Urinary bladder (tissue), 3 donors: ENCODE measurements at regions not wholly inside any gene's neighbourhood (a gene's known extent, or its start where the extent isn't known, plus 50 kb on each side); places are given as distances from the start of the nearest gene placed in this dataset.

Experiments
- DNase-seq: peaks from one replicate; pipeline ENCODE4 v3.0.0-alpha.2; 2015; ENCODE audit errors: extremely low spot score
- H3K27ac ChIP-seq: one replicate; pipeline ENCODE4 v1.5.1; 2013; ENCODE audit warnings: low read depth, mild to moderate bottlenecking, moderate library complexity
- H3K36me3 ChIP-seq: one replicate; pipeline ENCODE4 v1.6.1; 2013; ENCODE audit warnings: mild to moderate bottlenecking, moderate library complexity; ENCODE audit not compliant: insufficient read depth
- H3K4me1 ChIP-seq: one replicate; pipeline ENCODE4 v1.6.1; 2013; ENCODE audit warnings: mild to moderate bottlenecking, moderate library complexity; ENCODE audit not compliant: insufficient read depth
- H3K4me3 ChIP-seq: one replicate; pipeline ENCODE4 v1.5.1; 2013; ENCODE audit warnings: low read depth, low read length
- WGBS: extraction: QIAGEN DNeasy Blood & Tissue Kit; methylation state at CpG from one replicate; pipeline ENCODE4 v1.1.7; 2013; 5-methylcytosine and 5-hydroxymethylcytosine counted together
- donor health status: healthy with polysubstance abuse.
- donor health status: healthy.

DNA sequence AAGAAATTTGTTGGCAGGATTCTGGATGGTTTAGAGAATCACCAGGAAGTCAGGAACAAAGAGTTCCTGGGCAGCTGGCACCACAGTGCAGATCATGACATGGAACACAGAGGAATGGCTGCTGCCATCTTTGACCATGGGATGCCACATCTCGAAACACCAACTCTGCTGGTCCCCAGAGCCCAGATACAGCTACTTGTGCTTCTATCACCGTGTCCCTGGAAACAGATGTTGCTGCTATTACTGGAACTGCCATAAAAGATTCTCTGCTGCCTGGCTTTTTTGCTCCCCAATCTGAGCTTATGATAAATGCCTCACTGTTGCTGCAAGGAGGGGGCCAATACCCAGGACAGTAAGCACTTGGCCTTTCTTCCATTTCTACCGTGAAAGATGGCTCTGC is 185.2 kb downstream of the CSNK2A3 start:
- 33% methylated on average over 3 of the region's 3 CpGs for WGBS
- no peaks in the 10 kb centered on the region for H3K4me1 ChIP-seq
- DNase-seq: no peak

DNA sequence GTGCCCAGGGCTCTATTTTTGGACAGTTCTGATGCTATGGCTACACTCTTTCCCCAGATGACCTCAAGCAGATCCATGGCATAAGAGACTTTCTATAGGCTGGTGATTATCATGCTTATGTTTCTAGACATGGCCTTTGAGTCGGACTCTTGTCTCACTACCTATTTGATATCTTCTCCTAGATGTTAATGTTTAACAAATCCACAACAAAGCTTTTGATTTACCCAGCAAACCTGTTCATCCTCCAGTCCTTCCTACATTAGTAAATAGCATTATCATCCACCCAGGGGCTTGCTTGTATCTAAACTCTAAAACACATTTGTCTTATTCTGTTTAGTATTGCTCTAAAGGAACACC is 188.7 kb downstream of the CSNK2A3 start:
- no peak for DNase-seq
- no peak overlapping the region for H3K27ac ChIP-seq
- 95% methylated on average over 1 of the region's 1 CpG for WGBS
- no peak overlapping the region for H3K4me3 ChIP-seq
- no peaks in the 10 kb centered on the region for H3K4me1 ChIP-seq
- H3K36me3 ChIP-seq: no peaks in the 10 kb centered on the region

More for the DNA sequence above, 185.2 kb downstream of the CSNK2A3 start:
- Histone ChIP-seq H3K36me3 (no peaks in the 10 kb centered on the region), H3K27ac (no peak overlapping the region), H3K4me3 (no peak overlapping the region)

DNA sequence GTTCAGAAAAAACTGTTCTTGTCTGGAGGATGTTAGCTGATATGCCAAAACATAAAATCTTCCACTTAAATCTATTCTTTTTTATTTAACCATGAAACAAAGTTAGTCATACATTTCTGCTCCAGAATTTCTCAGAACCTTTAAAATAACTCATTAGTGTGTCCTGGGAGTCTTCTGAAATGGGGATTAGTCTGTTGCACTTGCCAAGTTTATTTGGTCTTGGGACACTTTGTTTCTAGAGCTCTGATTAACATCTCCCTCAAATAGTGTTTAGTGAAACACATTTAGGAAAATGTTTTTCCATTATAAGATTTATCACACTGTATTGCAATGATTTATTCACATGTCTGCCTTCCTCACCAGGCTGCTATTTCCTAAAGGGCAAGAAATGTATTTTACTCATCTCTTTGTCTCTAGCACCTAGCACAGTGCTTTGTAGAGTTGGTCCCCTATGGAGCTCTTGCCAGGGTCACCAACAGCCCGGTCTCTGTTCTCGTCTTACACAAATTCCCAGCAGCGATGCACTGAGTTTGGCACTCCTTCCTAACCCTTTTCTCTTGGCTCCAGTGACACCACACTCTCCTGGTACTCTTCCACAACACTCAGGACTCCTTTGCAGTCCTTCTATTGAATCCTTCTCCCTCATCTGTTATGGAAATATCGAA is 189.2 kb downstream of the CSNK2A3 start:
- Histone ChIP-seq H3K4me3 (no peak overlapping the region), H3K27ac (no peak overlapping the region), H3K36me3 (no peaks in the 10 kb centered on the region), H3K4me1 (no peaks in the 10 kb centered on the region)
- 59% methylated on average over 4 of the region's 4 CpGs for WGBS
- DNase-seq: no peak

DNA sequence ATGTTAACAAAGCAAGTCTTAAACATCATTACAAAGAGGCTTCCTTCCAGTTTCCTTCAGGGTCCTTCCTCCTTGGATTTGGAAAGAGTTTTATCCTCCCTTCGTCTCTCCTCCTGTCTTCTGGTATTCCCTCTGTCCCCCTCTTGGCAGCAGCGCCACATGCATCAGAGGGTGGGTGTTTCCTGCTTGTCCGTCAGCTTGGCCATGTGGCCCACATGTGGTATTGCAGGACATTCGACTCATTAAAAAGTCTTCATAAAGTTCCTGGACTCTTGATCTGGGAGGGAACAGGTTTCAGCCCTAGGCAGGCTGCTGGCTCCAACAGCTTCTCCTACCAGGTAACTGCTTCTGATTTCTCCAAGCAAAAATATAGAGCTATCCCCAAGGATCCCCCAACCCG is 189.8 kb downstream of the CSNK2A3 start:
- no peaks in the 10 kb centered on the region for H3K36me3 ChIP-seq
- H3K4me1 ChIP-seq: no peaks in the 10 kb centered on the region
- WGBS: 48% methylated on average over 5 of the region's 5 CpGs
- H3K27ac ChIP-seq: no peak overlapping the region
- no peak overlapping the region for H3K4me3 ChIP-seq
- peak; percentile 17 for DNase-seq

DNA sequence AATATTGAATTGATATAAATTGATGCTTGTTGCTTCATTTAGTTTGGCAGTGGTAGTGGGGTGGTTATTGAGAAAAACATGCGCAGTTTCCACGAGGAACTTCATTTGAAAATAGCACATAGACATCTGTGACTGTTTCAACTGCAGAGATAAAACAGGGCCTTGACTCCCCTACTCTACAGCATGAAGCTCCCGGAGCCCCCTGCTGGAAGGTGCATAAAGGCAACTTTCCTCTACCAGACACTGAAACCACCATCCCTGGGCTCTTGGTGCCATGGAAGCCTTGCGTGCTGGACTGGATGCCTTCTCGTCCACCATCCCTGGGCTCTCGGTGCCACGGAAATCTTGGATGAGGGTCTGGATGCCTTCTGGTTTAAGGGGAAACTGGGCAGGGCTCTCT is 195.9 kb downstream of the CSNK2A3 start:
- 77% methylated on average over 7 of the region's 7 CpGs for WGBS
- Histone ChIP-seq H3K4me1 (no peaks in the 10 kb centered on the region), H3K36me3 (no peaks in the 10 kb centered on the region), H3K4me3 (no peak overlapping the region), H3K27ac (no peak overlapping the region)
- DNase-seq: no peak

DNA sequence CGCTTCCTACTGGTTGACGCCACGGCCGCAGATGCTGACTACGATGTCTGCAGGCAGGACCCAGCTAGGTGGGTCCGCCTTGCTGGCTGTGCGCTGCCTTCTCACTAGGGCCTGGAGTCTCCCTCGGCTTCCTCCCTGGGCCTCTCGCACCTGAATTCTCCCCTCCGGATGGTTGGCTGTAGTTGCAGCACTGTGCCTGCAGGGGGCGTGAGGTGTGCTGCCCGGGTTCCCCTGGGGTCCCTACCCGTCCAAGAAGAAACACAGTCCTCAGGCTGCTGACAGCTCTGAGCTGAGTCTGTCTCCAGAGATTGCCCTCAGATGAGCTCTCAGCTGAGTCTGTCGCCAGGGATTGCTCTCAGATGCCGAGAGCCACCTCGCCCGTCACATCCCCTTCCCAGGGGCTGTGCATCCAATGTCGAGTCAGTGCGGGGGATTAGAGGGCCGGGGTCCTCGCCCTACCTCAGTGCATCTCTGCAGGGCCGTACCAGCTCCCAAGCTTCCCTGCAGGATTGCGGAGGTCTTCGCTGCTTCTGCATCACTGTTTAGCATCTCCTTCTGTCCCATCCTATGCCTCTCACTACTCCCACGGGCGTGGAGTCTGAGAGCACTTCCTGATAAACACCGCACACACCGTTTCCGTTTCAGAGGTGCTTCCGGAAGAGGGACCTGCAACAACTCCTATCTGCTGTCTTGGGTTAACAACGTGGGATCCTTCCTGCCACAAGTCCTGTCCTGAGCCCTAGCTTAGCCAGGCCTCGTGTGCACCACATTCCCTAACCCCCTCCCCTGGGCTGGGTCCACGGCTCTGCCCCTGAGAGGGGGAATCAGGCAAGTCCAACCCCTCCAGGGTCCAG is 196.9 kb downstream of the CSNK2A3 start:
- WGBS: 63% methylated on average over 33 of the region's 33 CpGs

DNA sequence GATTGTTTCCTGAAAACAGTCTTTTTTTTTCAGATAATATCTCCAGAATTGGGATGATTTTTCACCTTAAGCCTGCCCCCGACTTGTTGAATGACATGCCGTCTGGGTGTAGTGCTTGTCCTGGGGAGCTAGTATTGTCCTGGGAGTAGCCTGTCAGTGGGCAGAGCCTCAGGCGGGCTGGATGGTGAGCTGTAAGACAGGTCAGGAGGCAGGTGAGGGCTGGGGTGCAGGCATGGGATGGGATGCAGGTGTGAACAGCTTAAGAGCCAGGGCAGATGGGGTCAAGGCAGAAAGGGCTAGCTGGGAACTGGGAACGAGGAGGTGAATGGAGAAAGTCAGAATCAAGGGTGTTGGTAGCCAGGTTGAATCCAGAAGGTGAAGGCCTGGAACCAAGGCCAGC is 200.2 kb downstream of the CSNK2A3 start:
- 93% methylated on average over 4 of the region's 4 CpGs for WGBS
- H3K36me3 ChIP-seq: no peaks in the 10 kb centered on the region
- H3K27ac ChIP-seq: no peak overlapping the region
- H3K4me1 ChIP-seq: no peaks in the 10 kb centered on the region
- no peak for DNase-seq
- H3K4me3 ChIP-seq: no peak overlapping the region

More for the DNA sequence above, 196.9 kb downstream of the CSNK2A3 start:
- Histone ChIP-seq H3K27ac (no peak overlapping the region), H3K4me3 (no peak overlapping the region), H3K36me3 (no peaks in the 10 kb centered on the region), H3K4me1 (no peaks in the 10 kb centered on the region)
- DNase-seq: no peak

DNA sequence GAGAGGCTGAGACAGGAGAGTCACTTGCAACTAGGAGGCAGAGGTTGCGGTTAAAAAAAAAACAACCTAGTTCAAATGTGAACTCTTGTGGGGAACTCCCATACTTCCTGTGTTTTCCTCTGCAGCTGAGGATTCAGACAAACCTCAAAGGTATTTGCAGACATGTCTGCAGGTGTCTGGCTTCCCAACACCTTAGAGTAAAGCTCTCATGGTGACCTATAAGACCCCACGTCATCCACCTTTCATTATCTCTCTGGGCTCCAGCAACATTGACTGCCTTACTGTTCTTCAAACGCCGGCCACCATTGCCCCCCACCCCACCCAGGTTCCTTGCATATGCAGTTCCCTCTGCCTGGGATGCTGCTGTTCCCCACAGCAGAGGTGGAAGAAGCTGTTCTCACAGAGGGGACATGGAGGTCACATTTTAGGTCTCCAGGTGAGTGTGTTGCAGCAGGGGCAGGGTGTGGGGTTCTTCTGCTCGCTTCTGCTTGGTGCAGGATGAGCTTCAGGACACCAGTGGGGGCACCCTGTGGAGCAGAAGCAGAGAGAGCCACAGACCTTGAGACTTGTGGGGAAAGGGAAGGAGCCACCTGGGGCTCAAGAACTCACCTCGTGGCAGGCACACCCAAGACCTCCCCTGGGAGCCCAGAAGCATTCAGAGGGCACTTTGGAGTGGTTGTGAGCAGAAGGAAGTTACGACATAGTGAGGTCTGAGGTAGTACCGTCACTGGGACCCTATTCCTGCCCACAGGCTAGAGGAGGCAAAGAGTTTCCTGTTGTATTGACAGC is 203.2 kb downstream of the CSNK2A3 start:
- no peaks in the 10 kb centered on the region for H3K4me1 ChIP-seq
- no peak overlapping the region for H3K4me3 ChIP-seq
- 91% methylated on average over 8 of the region's 8 CpGs for WGBS
- H3K27ac ChIP-seq: no peak overlapping the region
- DNase-seq: no peak
- no peaks in the 10 kb centered on the region for H3K36me3 ChIP-seq

DNA sequence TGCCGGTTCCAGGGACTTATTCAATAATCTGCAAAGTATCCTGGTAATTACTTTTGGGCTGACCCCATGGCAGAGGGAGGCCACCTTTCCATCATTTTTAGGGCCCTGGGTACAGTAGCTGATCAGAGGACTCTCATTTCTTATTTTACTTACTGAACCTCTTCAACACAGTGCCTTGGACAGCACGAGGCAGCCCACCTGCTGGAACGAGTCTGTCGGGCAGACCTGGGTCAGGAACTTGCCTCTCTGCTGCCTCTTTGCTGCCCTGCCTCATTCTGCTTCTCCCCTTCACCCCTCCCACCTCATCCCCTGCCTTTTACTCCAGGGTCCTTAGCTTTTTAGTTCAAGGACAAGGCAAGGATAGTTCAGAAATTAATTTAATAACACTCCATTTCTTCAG is 204.5 kb downstream of the CSNK2A3 start:
- Histone ChIP-seq H3K36me3 (no peaks in the 10 kb centered on the region), H3K4me1 (no peaks in the 10 kb centered on the region), H3K27ac (no peak overlapping the region), H3K4me3 (no peak overlapping the region)
- WGBS: 60% methylated on average over 4 of the region's 4 CpGs
- no peak for DNase-seq

DNA sequence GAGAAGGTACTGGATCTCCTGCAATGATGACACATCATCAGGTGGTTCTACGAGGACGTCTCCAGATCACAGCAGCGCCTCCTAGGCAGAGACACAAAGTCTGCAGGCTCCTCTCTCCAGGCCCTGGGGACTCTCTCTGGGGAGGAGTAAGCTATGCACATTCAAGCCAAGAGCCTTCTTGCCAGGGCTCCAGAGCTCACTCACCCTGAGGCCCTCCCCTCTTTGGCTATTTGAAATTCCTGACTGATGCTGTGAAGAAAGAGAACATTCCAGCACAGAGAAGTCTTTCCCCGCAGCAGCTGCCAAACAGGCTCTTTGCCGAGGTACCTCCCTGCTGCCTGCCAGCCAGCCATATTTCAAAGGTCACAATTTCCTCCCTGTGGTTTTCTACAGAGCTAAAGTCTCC is 204.9 kb downstream of the CSNK2A3 start:
- 21% methylated on average over 5 of the region's 5 CpGs for WGBS

DNA sequence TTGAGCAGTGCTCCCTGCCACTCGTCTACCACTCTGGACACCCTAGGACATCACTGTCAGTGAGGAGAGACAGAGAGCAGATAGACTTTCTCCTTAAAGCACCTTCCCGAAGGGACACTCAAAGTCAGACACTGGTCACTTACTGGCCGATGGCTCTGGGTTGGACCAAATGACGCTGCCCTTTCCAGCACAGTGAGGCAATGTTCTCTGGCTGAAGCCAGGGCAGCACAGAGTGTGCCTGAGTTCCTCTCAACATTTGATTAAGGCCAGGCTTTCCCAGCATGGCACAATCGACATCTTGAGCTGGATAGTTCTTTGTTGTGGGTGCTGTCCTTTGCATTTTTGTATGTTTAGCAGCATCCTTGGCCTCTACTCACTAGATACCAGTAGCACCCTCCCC is 206.2 kb downstream of the CSNK2A3 start:
- Histone ChIP-seq H3K36me3 (no peaks in the 10 kb centered on the region), H3K4me3 (no peak overlapping the region), H3K4me1 (no peaks in the 10 kb centered on the region), H3K27ac (no peak overlapping the region)
- no peak for DNase-seq
- 96% methylated on average over 5 of the region's 5 CpGs for WGBS

More for the DNA sequence above, 204.9 kb downstream of the CSNK2A3 start:
- Histone ChIP-seq H3K4me3 (no peak overlapping the region), H3K4me1 (no peaks in the 10 kb centered on the region), H3K36me3 (no peaks in the 10 kb centered on the region), H3K27ac (no peak overlapping the region)
- DNase-seq: peak; percentile 54

DNA sequence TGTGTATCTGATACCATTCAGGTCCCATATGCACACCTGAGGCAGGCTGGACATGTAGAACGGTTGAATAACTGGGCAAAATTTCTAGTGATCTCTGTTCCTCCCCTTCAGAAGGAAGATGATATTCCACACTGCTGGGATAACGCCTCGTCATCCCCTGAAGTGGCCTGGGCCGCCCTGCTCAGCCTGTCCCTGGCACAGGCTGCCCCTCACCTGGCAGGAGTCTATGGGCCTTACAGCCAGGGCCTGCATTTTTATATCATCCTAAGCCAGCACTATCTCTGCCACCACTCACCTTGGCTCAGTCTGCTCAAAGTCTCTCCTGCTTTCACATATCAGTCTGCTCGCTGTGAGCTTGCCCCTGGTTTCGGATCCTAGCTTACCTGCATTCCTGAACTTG is 209.2 kb downstream of the CSNK2A3 start:
- no peak for DNase-seq
- Histone ChIP-seq H3K36me3 (no peaks in the 10 kb centered on the region), H3K4me1 (no peaks in the 10 kb centered on the region), H3K27ac (no peak overlapping the region), H3K4me3 (no peak overlapping the region)
- WGBS: 82% methylated on average over 6 of the region's 6 CpGs

DNA sequence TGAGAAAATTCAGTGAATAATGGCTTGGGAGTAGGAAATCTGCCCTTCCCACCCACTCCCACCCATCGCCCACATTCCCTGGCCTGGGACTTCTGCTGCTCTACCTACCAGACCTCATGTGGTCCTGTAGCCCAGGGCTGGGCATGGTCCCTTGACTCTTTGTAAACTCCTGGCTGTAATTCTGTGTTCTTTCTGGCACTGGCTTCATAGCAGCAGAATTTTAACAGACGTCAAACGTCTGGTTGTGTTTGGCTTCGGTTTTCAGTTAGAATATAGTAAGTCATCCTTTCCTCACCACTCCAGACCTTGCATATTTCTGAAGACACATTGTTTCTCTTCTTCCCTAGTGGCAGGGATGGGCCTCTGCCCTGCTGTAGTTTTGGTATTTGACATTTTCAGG is 210.6 kb downstream of the CSNK2A3 start:
- H3K4me1 ChIP-seq: no peaks in the 10 kb centered on the region
- no peak overlapping the region for H3K4me3 ChIP-seq
- no peak overlapping the region for H3K27ac ChIP-seq
- no peaks in the 10 kb centered on the region for H3K36me3 ChIP-seq
- 40% methylated on average over 4 of the region's 4 CpGs for WGBS
- no peak for DNase-seq

DNA sequence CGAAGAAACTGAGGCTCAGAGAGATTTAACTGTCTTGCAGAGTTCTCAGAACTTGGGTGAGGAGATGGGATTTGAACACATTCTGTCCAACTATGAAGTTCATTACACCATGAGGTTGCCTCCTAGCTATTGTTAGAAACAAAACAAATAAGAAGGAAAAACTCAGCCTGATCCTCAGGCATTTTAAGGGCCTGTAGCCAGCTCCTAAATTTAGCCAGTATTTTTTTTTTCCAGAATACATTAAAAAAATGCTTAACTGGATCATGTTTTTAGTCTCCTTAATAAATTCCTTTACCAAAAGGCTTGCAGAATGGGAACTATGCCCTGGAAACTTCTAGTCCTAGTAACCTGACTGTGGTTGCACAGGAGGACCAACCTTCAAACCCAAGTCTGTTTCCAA is 212.0 kb downstream of the CSNK2A3 start:
- no peak overlapping the region for H3K27ac ChIP-seq
- H3K36me3 ChIP-seq: no peaks in the 10 kb centered on the region
- no peak overlapping the region for H3K4me3 ChIP-seq
- no peaks in the 10 kb centered on the region for H3K4me1 ChIP-seq
- WGBS: 60% methylated on average over 1 of the region's 1 CpG
- no peak for DNase-seq
